DND-41 (cell line): ENCODE measurements at regions not wholly inside any gene's neighbourhood (a gene's known extent, or its start where the extent isn't known, plus 50 kb on each side); places are given as distances from the start of the nearest gene placed in this dataset.

Experiments
- ATAC-seq: fragments of 200-7000 bp; cut with Tn5 transposase; 3 replicates; pipeline ENCODE4 v1.9.1; 2021; ENCODE audit warnings: low read depth; ENCODE audit not compliant: insufficient read depth
- DNase-seq: peaks from one replicate; pipeline ENCODE4 v3.0.0-alpha.2; 2020
- H2AFZ ChIP-seq: 2 replicates; pipeline ENCODE4 v1.6.0; 2012; ENCODE audit warnings: low read depth, low read length
- H3K27ac ChIP-seq: 2 replicates; pipeline ENCODE4 v1.5.1; 2012; ENCODE audit warnings: low read length, inconsistent platforms
- H3K27me3 ChIP-seq: fragments of 200-600 bp; sonication (generic); 2 replicates; pipeline ENCODE4 v1.6.0; 2012; ENCODE audit warnings: low read length, mild to moderate bottlenecking, inconsistent platforms; ENCODE audit not compliant: insufficient read depth, poor library complexity
- H3K36me3 ChIP-seq: 2 replicates; pipeline ENCODE4 v1.5.1; 2012; ENCODE audit warnings: low read length, inconsistent platforms; ENCODE audit not compliant: insufficient read depth
- H3K4me1 ChIP-seq: 2 replicates; pipeline ENCODE4 v1.5.1; 2012; ENCODE audit warnings: mild to moderate bottlenecking, low read length; ENCODE audit not compliant: insufficient read depth
- H3K4me2 ChIP-seq: 2 replicates; pipeline ENCODE4 v1.6.0; 2012; ENCODE audit warnings: mild to moderate bottlenecking, moderate library complexity, low read length, inconsistent platforms; ENCODE audit not compliant: insufficient read depth
- H3K4me3 ChIP-seq, 2 experiments: fragments of 200-600 bp in 1 of 2; shearing (Covaris generic) in 1 of 2; 2 replicates each; pipeline ENCODE4 v1.5.1; 2012 to 2016; ENCODE audit warnings: inconsistent platforms in 2 of 2, low read length in 2 of 2, mild to moderate bottlenecking in 2 of 2, low read depth in 1 of 2, moderate library complexity in 1 of 2
- H3K79me2 ChIP-seq: 2 replicates; pipeline ENCODE4 v1.6.0; 2012; ENCODE audit warnings: low read length, inconsistent platforms; ENCODE audit not compliant: insufficient read depth
- H3K9ac ChIP-seq: 2 replicates; pipeline ENCODE4 v1.6.0; 2012; ENCODE audit warnings: low read depth, mild to moderate bottlenecking, inconsistent platforms, low read length, moderate library complexity
- H3K9me3 ChIP-seq: 2 replicates; pipeline ENCODE4 v1.5.1; 2012; ENCODE audit warnings: low read length, moderate library complexity, mild to moderate bottlenecking, inconsistent platforms; ENCODE audit not compliant: insufficient read depth, severe bottlenecking
- H4K20me1 ChIP-seq: 2 replicates; pipeline ENCODE4 v1.6.0; 2012; ENCODE audit warnings: low read length; ENCODE audit not compliant: insufficient read depth
- EZH2 ChIP-seq: IDR thresholded peaks from 3 replicates; pipeline ENCODE4 v1.6.1; 2012; ENCODE audit warnings: borderline replicate concordance, low read depth, mild to moderate bottlenecking, moderate library complexity, low read length, inconsistent platforms; ENCODE audit not compliant: severe bottlenecking
- TF ChIP-seq, protein P1 (sequence below): IDR thresholded peaks from 2 replicates; pipeline ENCODE4 v1.5.1; 2012; ENCODE audit warnings: borderline replicate concordance, low read length, moderate library complexity, mild to moderate bottlenecking; ENCODE audit not compliant: poor library complexity, severe bottlenecking; ENCODE audit errors: extremely low read depth

DNA sequence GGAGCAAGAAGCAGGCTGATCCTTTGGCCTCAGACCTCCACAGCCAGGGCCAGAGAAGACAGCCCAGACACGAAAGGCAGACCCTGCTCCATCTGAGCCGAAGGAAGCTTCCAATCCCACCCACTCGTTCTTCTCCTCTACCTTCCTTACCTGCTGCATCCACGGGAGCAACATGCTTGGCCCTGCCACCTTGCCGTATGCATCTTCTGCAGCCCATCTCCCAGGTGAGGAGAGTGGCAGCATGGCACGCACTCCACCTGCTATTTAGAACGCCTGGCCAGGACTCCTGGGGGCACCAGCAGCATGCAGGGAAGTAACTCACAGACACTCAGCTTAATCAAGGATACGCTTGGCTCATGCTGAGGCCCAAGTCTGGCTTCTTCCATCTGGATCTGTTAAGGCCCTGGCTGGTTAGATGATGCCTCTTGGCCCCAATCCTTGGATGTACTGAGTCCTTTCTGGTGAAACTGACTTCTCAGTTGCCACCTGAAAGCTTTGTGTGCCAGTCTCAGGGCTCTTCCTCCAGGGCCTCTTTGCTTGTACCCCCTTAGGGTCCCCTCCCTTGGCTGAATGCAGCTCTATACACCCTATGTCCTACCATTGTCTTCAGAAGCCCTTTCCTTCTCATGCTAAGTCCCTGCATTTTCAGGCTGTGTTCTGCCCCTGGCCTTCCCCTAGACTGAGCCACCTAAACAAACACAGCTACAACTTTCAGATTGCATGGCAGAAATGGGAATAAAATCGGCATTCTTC, 604.9 kb downstream of the BUD13 start:
- Histone ChIP-seq H3K79me2 (no peaks in the 10 kb centered on the region), H3K9me3 (no peaks in the 10 kb centered on the region), H4K20me1 (no peaks in the 10 kb centered on the region), H2AFZ (no peak overlapping the region), H3K27ac (no peak overlapping the region), H3K4me2 (no peak overlapping the region), H3K4me3 (no peak overlapping the region), H3K9ac (no peak overlapping the region), H3K27me3 (peaks cover 5% of the 10 kb centered on the region), H3K4me1 (no peaks in the 10 kb centered on the region), H3K36me3 (no peaks in the 10 kb centered on the region)
- DNase-seq = no peak
- no peak for TF ChIP-seq EZH2
- TF ChIP-seq, protein P1, sequence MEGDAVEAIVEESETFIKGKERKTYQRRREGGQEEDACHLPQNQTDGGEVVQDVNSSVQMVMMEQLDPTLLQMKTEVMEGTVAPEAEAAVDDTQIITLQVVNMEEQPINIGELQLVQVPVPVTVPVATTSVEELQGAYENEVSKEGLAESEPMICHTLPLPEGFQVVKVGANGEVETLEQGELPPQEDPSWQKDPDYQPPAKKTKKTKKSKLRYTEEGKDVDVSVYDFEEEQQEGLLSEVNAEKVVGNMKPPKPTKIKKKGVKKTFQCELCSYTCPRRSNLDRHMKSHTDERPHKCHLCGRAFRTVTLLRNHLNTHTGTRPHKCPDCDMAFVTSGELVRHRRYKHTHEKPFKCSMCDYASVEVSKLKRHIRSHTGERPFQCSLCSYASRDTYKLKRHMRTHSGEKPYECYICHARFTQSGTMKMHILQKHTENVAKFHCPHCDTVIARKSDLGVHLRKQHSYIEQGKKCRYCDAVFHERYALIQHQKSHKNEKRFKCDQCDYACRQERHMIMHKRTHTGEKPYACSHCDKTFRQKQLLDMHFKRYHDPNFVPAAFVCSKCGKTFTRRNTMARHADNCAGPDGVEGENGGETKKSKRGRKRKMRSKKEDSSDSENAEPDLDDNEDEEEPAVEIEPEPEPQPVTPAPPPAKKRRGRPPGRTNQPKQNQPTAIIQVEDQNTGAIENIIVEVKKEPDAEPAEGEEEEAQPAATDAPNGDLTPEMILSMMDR = no peak
- no peak for ATAC-seq

DNA sequence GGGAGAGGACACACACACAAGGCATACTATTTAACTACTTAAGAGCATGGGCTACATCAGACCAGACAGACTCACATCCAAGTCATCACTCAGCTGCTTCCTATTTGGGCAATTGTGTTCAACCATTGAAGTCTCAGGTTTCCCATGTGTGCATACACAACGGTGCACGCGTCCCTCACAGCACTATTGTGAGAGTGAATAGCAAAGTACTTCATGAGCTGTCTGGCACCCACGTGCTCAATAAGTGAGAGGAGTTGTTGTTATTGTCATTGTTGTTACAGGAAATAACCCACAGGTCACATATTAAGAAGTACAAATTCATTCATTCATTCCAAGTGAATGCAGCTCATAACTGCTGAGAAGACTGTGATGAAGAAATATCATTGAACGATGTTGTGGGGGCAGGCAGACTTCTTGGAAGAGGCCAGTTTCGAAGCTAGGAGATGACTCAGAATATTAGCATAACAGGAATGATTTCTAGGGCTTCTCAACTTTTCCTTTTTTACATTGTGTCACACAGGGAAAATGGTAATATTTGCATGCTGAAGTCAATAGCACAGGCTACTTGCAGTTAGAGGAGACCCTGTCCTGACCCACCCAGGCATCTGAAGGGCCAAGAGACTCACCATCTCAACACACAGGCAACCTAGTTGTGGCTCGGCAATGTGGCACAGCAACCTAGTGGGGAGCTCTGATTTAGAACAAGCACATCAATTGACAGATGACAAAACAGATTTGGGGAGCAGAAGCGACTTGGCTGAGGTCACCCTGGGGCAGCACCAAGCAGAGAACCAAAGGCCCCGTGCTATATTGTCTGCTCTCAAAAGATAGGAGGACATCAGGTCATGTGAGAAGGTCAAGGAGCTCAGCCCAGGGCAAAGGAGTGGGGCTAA, 606.0 kb downstream of the BUD13 start:
- Histone ChIP-seq H3K9ac (no peak overlapping the region), H3K27ac (no peak overlapping the region), H4K20me1 (no peaks in the 10 kb centered on the region), H3K27me3 (peaks cover 5% of the 10 kb centered on the region), H3K4me1 (no peaks in the 10 kb centered on the region), H3K79me2 (no peaks in the 10 kb centered on the region), H3K9me3 (no peaks in the 10 kb centered on the region), H3K4me3 (no peak overlapping the region), H3K36me3 (no peaks in the 10 kb centered on the region), H2AFZ (no peak overlapping the region), H3K4me2 (no peak overlapping the region)
- ATAC-seq (no peak), DNase-seq (no peak)
- TF ChIP-seq, protein P1 = no peak

DNA sequence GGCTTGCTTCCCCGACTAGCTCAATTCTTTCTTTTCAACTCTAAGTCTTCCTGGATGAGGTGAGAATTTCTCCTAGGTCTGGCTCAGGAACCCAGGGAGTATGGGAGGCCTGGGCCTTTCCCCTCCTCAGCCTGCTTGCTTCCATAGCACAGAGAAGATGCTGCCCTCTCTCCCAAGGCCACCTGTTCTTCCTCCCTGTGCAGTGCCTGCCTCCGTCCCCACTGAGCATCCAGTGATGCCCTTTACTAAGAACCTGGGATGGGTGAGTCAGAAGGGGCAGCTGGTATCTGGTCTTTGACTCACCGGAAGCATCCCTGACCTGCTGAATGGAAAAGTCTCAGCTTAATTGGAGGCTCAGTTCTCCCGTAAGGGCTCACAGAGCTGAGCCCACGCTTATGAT, 607.9 kb downstream of the BUD13 start:
- H3K9ac ChIP-seq = no peak overlapping the region
- no peak for ATAC-seq

More for the DNA sequence above, 607.9 kb downstream of the BUD13 start:
- Histone ChIP-seq H3K4me3 (no peak overlapping the region), H4K20me1 (no peaks in the 10 kb centered on the region), H3K79me2 (no peaks in the 10 kb centered on the region), H3K36me3 (no peaks in the 10 kb centered on the region), H3K9me3 (no peaks in the 10 kb centered on the region), H3K27me3 (peaks cover 9% of the 10 kb centered on the region), H3K27ac (no peak overlapping the region), H2AFZ (no peak overlapping the region), H3K4me1 (no peaks in the 10 kb centered on the region), H3K4me2 (no peak overlapping the region)
- no peak for TF ChIP-seq EZH2
- TF ChIP-seq, protein P1 = no peak
- no peak for DNase-seq
